Activated CD8-positive, alpha-beta T cell treated with anti-CD3 and anti-CD28 coated beads, Interleukin-2, amount 10 ng/mL, durations not matched to agents 7 days and 5 days (primary cell): ENCODE measurements at regions not wholly inside any gene's neighbourhood (a gene's known extent, or its start where the extent isn't known, plus 50 kb on each side); places are given as distances from the start of the nearest gene placed in this dataset.

Experiments used
- ATAC-seq: fragments of 150-1000 bp; cut with Tn5 transposase; one replicate; pipeline ENCODE4 v1.10.0; 2021; ENCODE audit warnings: moderate library complexity
- CTCF ChIA-PET: fragments of 350-600 bp; sonication (Branson Sonifier 250); formaldehyde crosslinking; loops from one replicate; lab custom pipeline; 2021; ENCODE audit warnings: antibody characterized with exemption; lab: Charles Lee
- POLR2A ChIA-PET: fragments of 350-600 bp; sonication (Branson Sonifier 250); formaldehyde crosslinking; loops from one replicate; lab custom pipeline; 2021; ENCODE audit warnings: antibody characterized with exemption; lab: Charles Lee
- DNase-seq: peaks from one replicate; pipeline ENCODE4 v3.0.0-alpha.2; 2020
- H3K27ac Mint-ChIP-seq: one replicate; pipeline ENCODE4 v1.8.0; 2021; ENCODE audit warnings: mild to moderate bottlenecking, mixed read lengths
- H3K27me3 Mint-ChIP-seq: one replicate; pipeline ENCODE4 v1.8.0; 2021; ENCODE audit warnings: low read depth, mixed read lengths
- H3K36me3 Mint-ChIP-seq: one replicate; pipeline ENCODE4 v1.8.0; 2021; ENCODE audit warnings: low read depth, mixed read lengths
- H3K4me1 Mint-ChIP-seq: one replicate; pipeline ENCODE4 v1.8.0; 2021; ENCODE audit warnings: low read depth, mixed read lengths
- H3K4me3 Mint-ChIP-seq: one replicate; pipeline ENCODE4 v1.8.0; 2021; ENCODE audit warnings: mild to moderate bottlenecking, mixed read lengths
- H3K9me3 Mint-ChIP-seq: one replicate; pipeline ENCODE4 v1.8.0; 2022; ENCODE audit warnings: mixed read lengths; ENCODE audit not compliant: insufficient read depth

- Mint-ChIP-seq H3K4me3 (no peak overlapping the region), H3K9me3 (no peaks in the 10 kb centered on the region), H3K36me3 (no peaks in the 10 kb centered on the region), H3K4me1 (peaks cover 20% of the 10 kb centered on the region), H3K27me3 (no peaks in the 10 kb centered on the region), H3K27ac (peak overlapping the region; percentile 28)
- ATAC-seq (peak; percentile 37), DNase-seq (no peak)
- CTCF ChIA-PET = interaction anchor here (1.0 to 1.6 kb wide), 2 partner anchors 204 to 209 kb away, joined by 3 read pairs; no protein-coding TSS in a partner anchor
- POLR2A ChIA-PET = no interaction called here
Measured at GRCh38 chr2:64854773-64855237, 134.4 kb upstream of the SLC1A4 start.

- CTCF ChIA-PET = interaction anchor here (1.3 to 2.7 kb wide), 6 partner anchors 15 to 212 kb away, joined by 3 to 10 read pairs (median 6); no protein-coding TSS in a partner anchor
- Mint-ChIP-seq H3K9me3 (no peaks in the 10 kb centered on the region), H3K27me3 (no peaks in the 10 kb centered on the region), H3K36me3 (no peaks in the 10 kb centered on the region), H3K4me1 (peaks cover 16% of the 10 kb centered on the region), H3K27ac (no peak overlapping the region), H3K4me3 (no peak overlapping the region)
- DNase-seq (no peak), ATAC-seq (no peak)
- POLR2A ChIA-PET = interaction anchor here (0.6 to 1.1 kb wide), 2 partner anchors 10 to 206 kb away, joined by 3 read pairs; no protein-coding TSS in a partner anchor
Measured at GRCh38 chr2:64857581-64858471, 131.4 kb upstream of the SLC1A4 start.

DNA sequence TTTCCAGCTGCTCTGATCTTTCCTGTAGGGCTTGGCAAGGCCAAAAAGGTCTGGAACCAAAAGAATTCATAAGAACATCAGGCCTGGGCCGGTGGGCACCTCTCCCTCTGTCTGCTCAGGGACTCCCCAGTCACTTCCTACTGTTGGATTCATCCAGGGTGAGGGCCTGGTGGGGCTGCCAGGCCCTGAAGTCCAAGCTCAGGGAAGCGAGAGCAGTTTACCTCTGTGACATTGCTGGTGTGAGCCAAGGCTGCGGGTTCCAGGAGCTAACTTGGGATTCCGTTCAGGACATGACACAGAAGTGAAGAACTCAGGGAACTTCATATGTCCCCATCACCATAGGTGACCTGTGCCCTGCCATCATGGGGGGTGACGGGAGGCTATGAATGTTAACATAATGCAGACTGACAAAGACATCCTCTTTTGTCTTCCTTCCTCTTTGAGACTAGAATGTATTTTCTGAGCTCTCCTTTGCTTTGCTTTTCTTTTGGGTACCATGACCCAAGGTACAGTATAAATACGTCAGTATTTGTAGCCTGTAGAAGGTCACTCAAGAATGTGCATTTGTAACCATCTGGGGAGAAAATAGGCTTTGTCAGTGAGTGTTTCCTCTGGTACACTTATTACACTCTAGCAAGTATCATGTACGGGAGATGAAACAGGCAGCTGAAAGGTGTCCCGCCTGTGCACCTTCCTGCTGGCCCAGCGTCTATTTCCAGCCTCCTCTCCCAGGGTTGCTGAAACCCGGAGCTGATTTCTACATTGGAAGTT, 130.5 kb upstream of the SLC1A4 start:
- H3K36me3 Mint-ChIP-seq = no peaks in the 10 kb centered on the region
- H3K9me3 Mint-ChIP-seq = no peaks in the 10 kb centered on the region
- H3K27me3 Mint-ChIP-seq = no peaks in the 10 kb centered on the region
- no peak for DNase-seq
- POLR2A ChIA-PET = interaction anchor here (1.1 to 2.2 kb wide), 2 partner anchors 11 to 108 kb away, joined by 3 to 9 read pairs; no protein-coding TSS in a partner anchor
- no peak overlapping the region for H3K4me3 Mint-ChIP-seq
- H3K4me1 Mint-ChIP-seq = peaks cover 12% of the 10 kb centered on the region
- CTCF ChIA-PET = interaction anchor here (0.8 to 2.7 kb wide), 9 partner anchors 14 to 528 kb away, joined by 3 to 10 read pairs (median 4); no protein-coding TSS in a partner anchor
- ATAC-seq = no peak
- no peak overlapping the region for H3K27ac Mint-ChIP-seq

DNA sequence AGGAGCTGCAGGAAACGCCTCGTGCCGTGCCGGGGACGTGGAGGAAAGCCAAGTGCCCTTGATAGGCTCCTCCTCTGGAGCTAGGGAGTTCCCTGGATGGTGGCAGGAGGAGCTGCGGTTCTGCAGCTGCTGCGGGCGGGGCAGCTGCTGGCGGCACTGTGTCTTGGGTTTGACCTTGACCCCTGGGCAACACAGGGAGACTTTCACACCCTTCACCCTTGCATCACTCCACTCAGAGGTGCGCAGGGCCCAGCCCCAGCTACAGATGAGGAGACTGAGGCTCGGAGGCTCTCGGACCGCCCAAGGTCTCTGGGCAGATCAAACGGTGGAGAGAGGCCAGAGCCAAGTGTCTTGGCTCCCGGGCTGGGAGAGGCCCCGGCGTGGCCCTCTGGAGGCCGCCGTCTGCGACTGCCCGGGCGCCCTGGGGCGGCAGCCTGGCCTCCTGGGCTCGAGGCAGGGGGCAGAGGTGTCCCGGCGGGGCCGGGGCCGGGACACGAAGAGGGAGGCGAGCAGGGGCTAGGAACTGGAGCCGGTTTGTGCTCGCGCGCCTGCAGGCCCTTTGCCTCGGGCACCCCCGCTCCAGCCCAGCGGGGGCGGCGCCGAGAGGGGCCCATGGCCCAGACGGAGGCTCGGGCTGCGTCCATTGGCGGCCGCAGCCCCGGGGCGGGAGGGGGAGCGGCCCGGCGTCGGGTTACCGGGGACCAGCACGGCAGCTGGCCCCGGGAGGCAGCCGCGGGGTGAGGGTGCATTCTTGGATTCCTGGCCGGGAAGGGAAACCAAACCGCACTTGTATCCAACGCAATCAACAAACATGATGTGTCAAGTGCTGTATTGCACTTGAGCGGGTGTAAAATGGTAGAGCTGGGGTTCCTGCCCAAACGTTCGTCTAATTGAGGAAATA, 129.6 kb upstream of the SLC1A4 start:
- no peaks in the 10 kb centered on the region for H3K27me3 Mint-ChIP-seq
- H3K4me1 Mint-ChIP-seq = peaks cover 6% of the 10 kb centered on the region
- ChIA-PET POLR2A (interaction anchor here (1.1 to 2.2 kb wide), 2 partner anchors 109 to 112 kb away, joined by 4 to 9 read pairs; no protein-coding TSS in a partner anchor), CTCF (interaction anchor here (0.8 to 2.4 kb wide), 12 partner anchors 13 to 529 kb away, joined by 3 to 10 read pairs (median 3); no protein-coding TSS in a partner anchor)
- no peak overlapping the region for H3K4me3 Mint-ChIP-seq
- no peak for DNase-seq
- no peak overlapping the region for H3K27ac Mint-ChIP-seq
- no peaks in the 10 kb centered on the region for H3K36me3 Mint-ChIP-seq
- H3K9me3 Mint-ChIP-seq = no peaks in the 10 kb centered on the region
- ATAC-seq = no peak

GRCh38 chr2:64860276-64860885, 128.8 kb upstream of the SLC1A4 start:
- no peak overlapping the region for H3K4me3 Mint-ChIP-seq
- no peaks in the 10 kb centered on the region for H3K4me1 Mint-ChIP-seq
- no peaks in the 10 kb centered on the region for H3K36me3 Mint-ChIP-seq
- no peak overlapping the region for H3K27ac Mint-ChIP-seq
- ATAC-seq = no peak
- DNase-seq = no peak
- H3K9me3 Mint-ChIP-seq = no peaks in the 10 kb centered on the region
- H3K27me3 Mint-ChIP-seq = no peaks in the 10 kb centered on the region
- ChIA-PET POLR2A (interaction anchor here (1.1 to 2.2 kb wide), 2 partner anchors 109 to 113 kb away, joined by 4 to 9 read pairs; no protein-coding TSS in a partner anchor), CTCF (interaction anchor here (0.8 to 2.4 kb wide), 6 partner anchors 19 to 338 kb away, joined by 3 to 10 read pairs (median 3); no protein-coding TSS in a partner anchor)

GRCh38 chr2:64860936-64861335, 128.3 kb upstream of the SLC1A4 start:
- ChIA-PET POLR2A (interaction anchor here (1.1 kb wide), 1 partner anchor 114 kb away, joined by 4 read pairs; no protein-coding TSS in a partner anchor), CTCF (interaction anchor here (1.1 to 4.3 kb wide), 3 partner anchors 206 to 338 kb away, joined by 3 to 34 read pairs (median 16); partner anchors contain the start of gene SERTAD2)
- H3K36me3 Mint-ChIP-seq = no peaks in the 10 kb centered on the region
- H3K9me3 Mint-ChIP-seq = no peaks in the 10 kb centered on the region
- no peak overlapping the region for H3K4me3 Mint-ChIP-seq
- H3K4me1 Mint-ChIP-seq = no peaks in the 10 kb centered on the region
- no peak overlapping the region for H3K27ac Mint-ChIP-seq
- H3K27me3 Mint-ChIP-seq = no peaks in the 10 kb centered on the region
- DNase-seq (no peak), ATAC-seq (no peak)

DNA sequence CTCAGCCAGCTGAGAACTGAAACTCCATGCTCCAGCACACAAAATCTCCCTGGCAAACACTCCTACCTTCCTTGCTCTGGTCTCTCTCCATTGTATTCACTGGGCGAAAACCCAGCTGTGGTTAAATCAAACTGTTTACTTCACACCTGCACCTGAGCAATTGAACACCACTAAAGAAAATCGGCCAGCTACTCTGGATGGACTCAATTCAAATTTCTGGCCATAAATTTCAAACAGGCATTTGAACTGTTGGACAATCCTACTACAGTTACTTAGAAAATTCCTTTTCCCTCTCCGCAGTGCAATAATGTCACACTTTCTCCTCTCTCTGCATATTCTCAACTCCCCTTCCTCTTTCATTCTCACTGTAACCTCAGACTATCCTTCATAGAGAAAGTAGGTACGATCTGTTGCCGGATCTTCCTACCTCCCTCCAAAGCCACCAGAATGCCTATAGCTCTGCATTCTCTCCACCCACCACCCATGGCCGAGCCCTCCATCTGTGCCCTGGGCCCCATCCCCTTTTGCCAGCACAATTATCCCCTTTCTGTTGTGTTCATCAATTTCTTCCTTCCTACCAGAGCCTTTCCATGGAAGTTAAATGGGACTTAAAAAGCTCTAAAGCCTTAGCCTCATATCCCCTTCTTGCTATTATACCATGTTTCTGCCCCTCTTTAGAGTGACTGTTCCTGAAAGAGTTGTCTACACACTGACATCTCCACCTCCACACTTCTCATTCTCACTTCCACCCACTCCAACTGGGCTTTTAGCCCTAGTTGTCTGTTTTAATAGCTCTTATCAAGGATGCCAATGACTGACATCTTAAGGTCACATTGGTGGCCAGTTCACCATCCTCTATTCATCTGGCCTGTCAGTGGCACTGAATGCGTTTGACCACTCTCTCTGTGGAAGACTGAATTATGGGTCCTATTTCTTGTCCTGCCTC, 127.5 kb upstream of the SLC1A4 start:
- DNase-seq = no peak
- no peak overlapping the region for H3K27ac Mint-ChIP-seq
- H3K27me3 Mint-ChIP-seq = peaks cover 2% of the 10 kb centered on the region
- ATAC-seq = no peak
- H3K36me3 Mint-ChIP-seq = no peaks in the 10 kb centered on the region
- no peaks in the 10 kb centered on the region for H3K9me3 Mint-ChIP-seq
- POLR2A ChIA-PET = interaction anchor here (0.5 to 2.5 kb wide), 3 partner anchors 42 to 406 kb away, joined by 3 to 8 read pairs (median 4); no protein-coding TSS in a partner anchor
- no peak overlapping the region for H3K4me3 Mint-ChIP-seq
- CTCF ChIA-PET = interaction anchor here (0.7 to 4.3 kb wide), 11 partner anchors 11 to 532 kb away, joined by 3 to 34 read pairs (median 4); partner anchors contain the start of gene SERTAD2
- no peaks in the 10 kb centered on the region for H3K4me1 Mint-ChIP-seq

GRCh38 chr2:64862623-64863022, 126.6 kb upstream of the SLC1A4 start:
- ATAC-seq = peak; percentile 27
- Mint-ChIP-seq H3K4me1 (no peaks in the 10 kb centered on the region), H3K36me3 (no peaks in the 10 kb centered on the region), H3K4me3 (no peak overlapping the region), H3K9me3 (no peaks in the 10 kb centered on the region), H3K27ac (no peak overlapping the region), H3K27me3 (peaks cover 2% of the 10 kb centered on the region)
- CTCF ChIA-PET = interaction anchor here (0.9 to 4.3 kb wide), 10 partner anchors 10 to 533 kb away, joined by 3 to 34 read pairs (median 6); partner anchors contain the start of gene SERTAD2
- POLR2A ChIA-PET = interaction anchor here (0.9 to 2.5 kb wide), 2 partner anchors 43 to 111 kb away, joined by 3 to 8 read pairs; no protein-coding TSS in a partner anchor
- DNase-seq = no peak

DNA sequence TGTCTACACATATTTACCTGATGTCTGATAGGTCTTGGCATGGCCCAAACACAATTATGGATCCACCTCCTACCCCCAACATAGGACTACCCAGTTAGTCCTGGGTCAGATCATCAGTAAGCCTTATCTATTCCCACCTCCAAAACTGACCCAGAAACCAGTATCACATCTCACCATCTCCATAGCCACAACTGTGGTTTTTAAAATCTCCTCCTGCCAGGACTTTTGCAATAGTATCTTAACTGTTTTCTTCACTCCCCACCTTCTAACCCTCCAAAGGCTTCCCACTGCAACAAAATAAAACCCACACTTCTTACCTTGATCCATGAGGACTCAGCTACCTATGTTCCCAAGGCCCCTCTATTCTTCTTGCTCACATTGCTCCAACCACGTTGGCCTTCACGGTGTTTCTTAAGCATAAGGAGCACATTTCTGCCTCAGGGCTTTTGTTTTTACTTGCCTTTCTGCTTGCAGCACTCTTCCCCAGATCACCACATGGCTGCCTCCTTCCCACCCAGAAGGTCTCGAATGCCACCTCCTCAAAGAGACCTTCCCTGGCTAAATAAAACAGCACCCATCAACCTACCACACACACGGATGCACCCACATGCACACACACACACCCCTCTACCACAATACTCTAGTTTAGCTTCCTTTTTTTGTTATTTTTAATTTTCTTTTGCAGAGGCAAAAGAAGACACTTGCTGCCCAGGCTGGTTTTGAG, 125.9 kb upstream of the SLC1A4 start:
- Mint-ChIP-seq H3K36me3 (no peaks in the 10 kb centered on the region), H3K4me3 (no peak overlapping the region), H3K4me1 (no peaks in the 10 kb centered on the region), H3K27me3 (peaks cover 2% of the 10 kb centered on the region), H3K9me3 (no peaks in the 10 kb centered on the region), H3K27ac (no peak overlapping the region)
- ChIA-PET POLR2A (interaction anchor here (0.9 to 2.5 kb wide), 3 partner anchors 43 to 210 kb away, joined by 3 to 8 read pairs (median 3); no protein-coding TSS in a partner anchor), CTCF (interaction anchor here (0.9 to 4.3 kb wide), 9 partner anchors 10 to 533 kb away, joined by 3 to 34 read pairs (median 6); partner anchors contain the start of gene SERTAD2)
- ATAC-seq = peak; percentile 3
- DNase-seq = no peak
